OCI-LY1 (cell line): ENCODE measurements at regions not wholly inside any gene's neighbourhood (a gene's known extent, or its start where the extent isn't known, plus 50 kb on each side); places are given as distances from the start of the nearest gene placed in this dataset.

ENCODE experiments used
- H2AFZ ChIP-seq: fragments of 200-600 bp; sonication (generic), shearing (Covaris generic); 2 replicates; pipeline ENCODE4 v1.6.0; 2014; ENCODE audit warnings: antibody characterized with exemption, mild to moderate bottlenecking, low read length
- H3F3A ChIP-seq: fragments of 200-600 bp; sonication (generic), shearing (Covaris generic); 2 replicates; pipeline ENCODE4 v1.6.0; 2014; ENCODE audit warnings: mild to moderate bottlenecking, antibody characterized with exemption, low read length, moderate library complexity; ENCODE audit not compliant: insufficient read depth
- H3K27ac ChIP-seq: fragments of 200-600 bp; sonication (generic); 2 replicates; pipeline ENCODE4 v1.5.1; 2014; ENCODE audit warnings: low read length, mixed run types, mild to moderate bottlenecking, low read depth; ENCODE audit not compliant: poor library complexity, severe bottlenecking
- H3K27me3 ChIP-seq: fragments of 200-600 bp; sonication (generic); 2 replicates; pipeline ENCODE4 v1.6.0; 2014; ENCODE audit warnings: antibody characterized with exemption, mild to moderate bottlenecking, low read length, moderate library complexity; ENCODE audit not compliant: insufficient read depth
- H3K36me3 ChIP-seq: fragments of 200-600 bp; sonication (generic); 2 replicates; pipeline ENCODE4 v1.6.1; 2014; ENCODE audit warnings: mild to moderate bottlenecking, antibody characterized with exemption, low read length, moderate library complexity, mixed read lengths; ENCODE audit not compliant: insufficient read depth
- H3K4me1 ChIP-seq: fragments of 200-600 bp; sonication (generic); 2 replicates; pipeline ENCODE4 v1.5.1; 2014; ENCODE audit warnings: mild to moderate bottlenecking, low read length, moderate library complexity; ENCODE audit not compliant: insufficient read depth, severe bottlenecking
- H3K4me2 ChIP-seq: fragments of 200-600 bp; sonication (generic), shearing (Covaris generic); 2 replicates; pipeline ENCODE4 v1.6.1; 2014; ENCODE audit warnings: low read length
- H3K4me3 ChIP-seq: fragments of 200-600 bp; sonication (generic); 2 replicates; pipeline ENCODE4 v1.5.1; 2014; ENCODE audit warnings: low read length, low read depth, mild to moderate bottlenecking, mixed read lengths; ENCODE audit not compliant: poor library complexity, severe bottlenecking
- H3K79me2 ChIP-seq: fragments of 200-600 bp; shearing (Covaris generic); 2 replicates; pipeline ENCODE4 v1.6.1; 2016; ENCODE audit warnings: mixed run types, low read length, mixed read lengths; ENCODE audit not compliant: insufficient read depth
- H3K9ac ChIP-seq: fragments of 200-600 bp; sonication (generic), shearing (Covaris generic); 2 replicates; pipeline ENCODE4 v1.6.1; 2014; ENCODE audit warnings: mild to moderate bottlenecking, low read length, mixed read lengths
- H3K9me2 ChIP-seq: fragments of 200-600 bp; sonication (generic), shearing (Covaris generic); 2 replicates; pipeline ENCODE4 v1.6.1; 2014; ENCODE audit warnings: low read depth, mild to moderate bottlenecking, low read length, mixed read lengths
- H3K9me3 ChIP-seq: fragments of 200-600 bp; shearing (Covaris generic); 2 replicates; pipeline ENCODE4 v1.6.1; 2014; ENCODE audit warnings: low read length, mixed read lengths
- H4K20me1 ChIP-seq: fragments of 200-600 bp; sonication (generic), shearing (Covaris generic); 2 replicates; pipeline ENCODE4 v1.6.0; 2016; ENCODE audit warnings: mild to moderate bottlenecking, low read length; ENCODE audit not compliant: insufficient read depth
- CTCF ChIP-seq: fragments of 200-600 bp; sonication (generic), shearing (Covaris generic); IDR thresholded peaks from 2 replicates; pipeline ENCODE4 v1.5.1; 2017; ENCODE audit warnings: mild to moderate bottlenecking, antibody characterized with exemption, low read length, moderate library complexity, mixed read lengths
- EZH2 ChIP-seq: fragments of 200-600 bp; sonication (generic), shearing (Covaris generic); IDR thresholded peaks from 2 replicates; pipeline ENCODE4 v1.8.0; 2017; ENCODE audit warnings: borderline replicate concordance, mixed run types, mild to moderate bottlenecking, antibody characterized with exemption, low read length, moderate library complexity, mixed read lengths

GRCh38 chr22:49587421-49587820, 240.3 kb downstream of the BRD1 start:
- no peak overlapping the region for H3K4me2 ChIP-seq
- no peak overlapping the region for H2AFZ ChIP-seq
- H3K27me3 ChIP-seq: no peaks in the 10 kb centered on the region
- no peaks in the 10 kb centered on the region for H3K9me2 ChIP-seq
- no peaks in the 10 kb centered on the region for H4K20me1 ChIP-seq
- H3K4me3 ChIP-seq: no peak overlapping the region
- H3K9ac ChIP-seq: no peak overlapping the region
- no peaks in the 10 kb centered on the region for H3K79me2 ChIP-seq
- no peaks in the 10 kb centered on the region for H3K9me3 ChIP-seq
- H3K27ac ChIP-seq: no peak overlapping the region
- H3K36me3 ChIP-seq: no peaks in the 10 kb centered on the region
- no peak for TF ChIP-seq EZH2
- TF ChIP-seq CTCF: no peak
- no peaks in the 10 kb centered on the region for H3K4me1 ChIP-seq
- no peaks in the 10 kb centered on the region for H3F3A ChIP-seq

GRCh38 chr22:49586873-49587272, 240.8 kb downstream of the BRD1 start:
- H3K9me3 ChIP-seq: no peaks in the 10 kb centered on the region
- no peaks in the 10 kb centered on the region for H3K27me3 ChIP-seq
- no peaks in the 10 kb centered on the region for H3K36me3 ChIP-seq
- no peaks in the 10 kb centered on the region for H3K4me1 ChIP-seq
- H3K9ac ChIP-seq: no peak overlapping the region
- no peak overlapping the region for H2AFZ ChIP-seq
- H3F3A ChIP-seq: no peaks in the 10 kb centered on the region
- no peaks in the 10 kb centered on the region for H3K9me2 ChIP-seq
- no peak overlapping the region for H3K27ac ChIP-seq
- H4K20me1 ChIP-seq: no peaks in the 10 kb centered on the region
- TF ChIP-seq CTCF: no peak
- no peak for TF ChIP-seq EZH2
- H3K79me2 ChIP-seq: no peaks in the 10 kb centered on the region
- no peak overlapping the region for H3K4me2 ChIP-seq
- H3K4me3 ChIP-seq: no peak overlapping the region

GRCh38 chr22:49586244-49586748, 241.4 kb downstream of the BRD1 start:
- no peaks in the 10 kb centered on the region for H3K9me3 ChIP-seq
- H3F3A ChIP-seq: no peaks in the 10 kb centered on the region

More at GRCh38 chr22:49586244-49586748, 241.4 kb downstream of the BRD1 start:
- no peaks in the 10 kb centered on the region for H3K79me2 ChIP-seq
- no peaks in the 10 kb centered on the region for H3K27me3 ChIP-seq
- no peak overlapping the region for H2AFZ ChIP-seq
- H3K4me2 ChIP-seq: no peak overlapping the region
- TF ChIP-seq EZH2 (no peak), CTCF (no peak)
- H4K20me1 ChIP-seq: no peaks in the 10 kb centered on the region
- no peak overlapping the region for H3K27ac ChIP-seq
- H3K9ac ChIP-seq: no peak overlapping the region
- no peaks in the 10 kb centered on the region for H3K9me2 ChIP-seq
- no peaks in the 10 kb centered on the region for H3K4me1 ChIP-seq
- no peak overlapping the region for H3K4me3 ChIP-seq
- H3K36me3 ChIP-seq: no peaks in the 10 kb centered on the region
